ENCODE measurements at regions not wholly inside any gene's neighbourhood (a gene's known extent, or its start where the extent isn't known, plus 50 kb on each side); places are given as distances from the start of the nearest gene placed in this dataset.

- no peak for TF ChIP-seq EZH2 (IDR thresholded peaks at IDR 0.05)
- TF ChIP-seq FOXP2 (optimal IDR thresholded peaks at IDR 0.05; ENCODE audit: control extremely low read depth, extremely low read length, insufficient read depth) = no peak
- TF ChIP-seq POLR2AphosphoS5 (IDR thresholded peaks at IDR 0.05; ENCODE audit: borderline replicate concordance, low read depth, low read length) = no peak
- DNase-seq (ENCODE audit: low read depth, low spot score) = no peak
- no peak overlapping the region for H3K9ac ChIP-seq (ENCODE audit: insufficient read length)
- H3K27ac ChIP-seq = no peak overlapping the region
- H3K4me3 ChIP-seq = no peak overlapping the region
- H3K9me3 ChIP-seq (ENCODE audit: low read depth, low read length) = no peaks in the 10 kb centered on the region
- no peaks in the 10 kb centered on the region for H3K36me3 ChIP-seq (ENCODE audit: insufficient read depth, low read length)
Measured at GRCh38 chr10:21171197-21171935, 274.3 kb upstream of the NEBL start.

DNA sequence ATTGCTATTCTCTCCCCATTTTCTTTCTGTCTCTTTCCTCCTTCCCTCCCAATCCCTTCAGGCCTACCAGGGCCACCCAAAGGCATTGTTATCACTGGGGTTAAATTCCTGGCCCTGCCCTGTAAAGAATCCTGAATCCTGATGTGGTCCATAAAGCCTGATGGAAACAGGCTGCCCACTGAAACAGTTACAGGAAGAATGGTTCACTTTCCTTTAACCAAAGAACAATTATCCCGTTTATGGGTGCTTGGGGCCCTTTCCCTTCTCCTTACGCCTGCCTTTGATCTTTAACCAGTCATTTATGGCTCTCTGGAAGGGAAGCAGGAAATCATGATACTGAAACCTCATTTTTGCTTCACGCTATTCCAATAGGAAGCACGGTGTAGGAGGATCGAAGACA is 273.1 kb upstream of the NEBL start:
- Histone ChIP-seq H3K27ac (no peak overlapping the region), H3K9ac (ENCODE audit: insufficient read length) (no peak overlapping the region), H3K36me3 (ENCODE audit: insufficient read depth, low read length) (no peaks in the 10 kb centered on the region), H3K4me3 (no peak overlapping the region), H3K9me3 (ENCODE audit: low read depth, low read length) (no peaks in the 10 kb centered on the region)
- no peak for DNase-seq (ENCODE audit: low read depth, low spot score)
- TF ChIP-seq FOXP2 (optimal IDR thresholded peaks at IDR 0.05; ENCODE audit: control extremely low read depth, extremely low read length, insufficient read depth) (no peak), POLR2AphosphoS5 (IDR thresholded peaks at IDR 0.05; ENCODE audit: borderline replicate concordance, low read depth, low read length) (no peak), EZH2 (IDR thresholded peaks at IDR 0.05) (no peak)

GRCh38 chr10:21169271-21169670 is 272.2 kb upstream of the NEBL start:
- DNase-seq (ENCODE audit: low read depth, low spot score) = no peak
- H3K27ac ChIP-seq = no peak overlapping the region
- H3K36me3 ChIP-seq (ENCODE audit: insufficient read depth, low read length) = no peaks in the 10 kb centered on the region
- TF ChIP-seq FOXP2 (optimal IDR thresholded peaks at IDR 0.05; ENCODE audit: control extremely low read depth, extremely low read length, insufficient read depth) (no peak), POLR2AphosphoS5 (IDR thresholded peaks at IDR 0.05; ENCODE audit: borderline replicate concordance, low read depth, low read length) (no peak), EZH2 (IDR thresholded peaks at IDR 0.05) (no peak)
- H3K4me3 ChIP-seq = no peak overlapping the region
- H3K9me3 ChIP-seq (ENCODE audit: low read depth, low read length) = no peaks in the 10 kb centered on the region
- H3K9ac ChIP-seq (ENCODE audit: insufficient read length) = no peak overlapping the region

- no peak for DNase-seq (ENCODE audit: low read depth, low spot score)
- Histone ChIP-seq H3K9ac (ENCODE audit: insufficient read length) (no peak overlapping the region), H3K27ac (no peak overlapping the region), H3K4me3 (no peak overlapping the region), H3K36me3 (ENCODE audit: insufficient read depth, low read length) (no peaks in the 10 kb centered on the region), H3K9me3 (ENCODE audit: low read depth, low read length) (no peaks in the 10 kb centered on the region)
- no peak for TF ChIP-seq EZH2 (IDR thresholded peaks at IDR 0.05)
- no peak for TF ChIP-seq POLR2AphosphoS5 (IDR thresholded peaks at IDR 0.05; ENCODE audit: borderline replicate concordance, low read depth, low read length)
- no peak for TF ChIP-seq FOXP2 (optimal IDR thresholded peaks at IDR 0.05; ENCODE audit: control extremely low read depth, extremely low read length, insufficient read depth)
Measured at GRCh38 chr10:21167288-21168010, 270.3 kb upstream of the NEBL start.

DNA sequence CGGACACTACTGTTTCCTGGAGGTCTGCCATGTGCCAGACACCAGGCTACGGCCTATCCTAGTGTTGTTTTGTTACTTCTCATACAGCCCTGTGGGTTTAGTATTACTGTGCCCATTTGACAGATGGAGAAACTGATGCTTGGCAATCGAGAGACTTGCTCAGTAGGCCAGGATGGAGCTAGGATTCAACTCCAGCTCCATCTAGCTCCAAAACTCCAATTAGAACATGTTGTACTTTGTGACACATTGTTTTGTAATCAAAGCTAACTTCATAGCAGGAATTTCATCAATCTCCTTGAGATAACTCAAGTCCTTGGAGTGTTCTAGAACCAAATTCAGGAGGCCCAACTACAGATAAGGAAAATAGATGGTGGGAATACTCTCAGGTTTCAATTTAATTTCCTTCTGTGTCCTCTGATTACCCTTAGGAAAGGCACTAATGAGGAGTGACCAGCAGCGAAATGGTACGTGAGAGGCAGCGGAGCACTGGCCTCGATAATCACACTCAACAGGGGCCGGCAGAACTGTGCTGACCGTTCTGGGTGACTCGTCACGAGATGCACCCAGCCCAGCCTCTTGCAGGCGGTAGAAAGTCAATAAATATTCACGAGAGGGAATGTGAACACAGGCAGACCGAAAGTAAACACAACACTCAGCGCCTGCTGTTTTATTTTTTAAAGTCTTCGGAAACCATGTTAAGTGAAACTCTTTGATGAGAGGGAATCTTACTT is 269.6 kb upstream of the NEBL start:
- no peak overlapping the region for H3K4me3 ChIP-seq
- no peaks in the 10 kb centered on the region for H3K36me3 ChIP-seq (ENCODE audit: insufficient read depth, low read length)
- no peak overlapping the region for H3K9ac ChIP-seq (ENCODE audit: insufficient read length)
- no peaks in the 10 kb centered on the region for H3K9me3 ChIP-seq (ENCODE audit: low read depth, low read length)
- H3K27ac ChIP-seq = no peak overlapping the region
- no peak for TF ChIP-seq FOXP2 (optimal IDR thresholded peaks at IDR 0.05; ENCODE audit: control extremely low read depth, extremely low read length, insufficient read depth)
- no peak for TF ChIP-seq POLR2AphosphoS5 (IDR thresholded peaks at IDR 0.05; ENCODE audit: borderline replicate concordance, low read depth, low read length)
- TF ChIP-seq EZH2 (IDR thresholded peaks at IDR 0.05) = no peak
- DNase-seq (ENCODE audit: low read depth, low spot score) = no peak

DNA sequence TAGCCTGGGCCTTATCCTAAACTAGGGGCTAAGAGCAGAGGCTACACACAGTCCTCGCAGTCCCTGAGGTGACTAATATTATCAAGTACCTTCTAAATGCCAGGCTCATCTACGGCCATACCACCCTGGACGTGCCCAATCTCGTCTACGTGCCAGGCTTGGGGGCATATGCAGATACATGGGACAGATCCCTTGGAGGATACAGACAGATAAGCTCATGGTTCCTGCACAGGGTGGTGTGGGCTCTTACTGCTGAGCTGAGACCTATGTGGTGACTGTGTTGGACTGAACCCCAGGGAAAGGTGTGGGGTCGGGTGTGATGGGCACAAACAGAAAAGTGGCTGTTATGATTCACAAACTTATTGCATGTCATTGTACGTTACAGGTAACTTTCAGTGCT is 268.4 kb upstream of the NEBL start:
- no peak overlapping the region for H3K9ac ChIP-seq (ENCODE audit: insufficient read length)
- no peak for TF ChIP-seq EZH2 (IDR thresholded peaks at IDR 0.05)
- TF ChIP-seq FOXP2 (optimal IDR thresholded peaks at IDR 0.05; ENCODE audit: control extremely low read depth, extremely low read length, insufficient read depth) = no peak
- TF ChIP-seq POLR2AphosphoS5 (IDR thresholded peaks at IDR 0.05; ENCODE audit: borderline replicate concordance, low read depth, low read length) = no peak
- no peak overlapping the region for H3K4me3 ChIP-seq
- DNase-seq (ENCODE audit: low read depth, low spot score) = no peak
- H3K36me3 ChIP-seq (ENCODE audit: insufficient read depth, low read length) = no peaks in the 10 kb centered on the region
- no peak overlapping the region for H3K27ac ChIP-seq
- no peaks in the 10 kb centered on the region for H3K9me3 ChIP-seq (ENCODE audit: low read depth, low read length)

- DNase-seq (ENCODE audit: low read depth, low spot score) = no peak
- no peak for TF ChIP-seq FOXP2 (optimal IDR thresholded peaks at IDR 0.05; ENCODE audit: control extremely low read depth, extremely low read length, insufficient read depth)
- no peak for TF ChIP-seq POLR2AphosphoS5 (IDR thresholded peaks at IDR 0.05; ENCODE audit: borderline replicate concordance, low read depth, low read length)
- no peak for TF ChIP-seq EZH2 (IDR thresholded peaks at IDR 0.05)
- Histone ChIP-seq H3K9me3 (ENCODE audit: low read depth, low read length) (no peaks in the 10 kb centered on the region), H3K36me3 (ENCODE audit: insufficient read depth, low read length) (no peaks in the 10 kb centered on the region), H3K4me3 (no peak overlapping the region), H3K9ac (ENCODE audit: insufficient read length) (no peak overlapping the region), H3K27ac (no peak overlapping the region)
Measured at GRCh38 chr10:21164687-21165086, 267.6 kb upstream of the NEBL start.

- no peaks in the 10 kb centered on the region for H3K36me3 ChIP-seq (ENCODE audit: insufficient read depth, low read length)
- no peak overlapping the region for H3K27ac ChIP-seq
- TF ChIP-seq EZH2 (IDR thresholded peaks at IDR 0.05) (no peak), FOXP2 (optimal IDR thresholded peaks at IDR 0.05; ENCODE audit: control extremely low read depth, extremely low read length, insufficient read depth) (no peak), POLR2AphosphoS5 (IDR thresholded peaks at IDR 0.05; ENCODE audit: borderline replicate concordance, low read depth, low read length) (no peak)
- H3K9me3 ChIP-seq (ENCODE audit: low read depth, low read length) = no peaks in the 10 kb centered on the region
- H3K4me3 ChIP-seq = no peak overlapping the region
- no peak overlapping the region for H3K9ac ChIP-seq (ENCODE audit: insufficient read length)
- no peak for DNase-seq (ENCODE audit: low read depth, low spot score)
Measured at GRCh38 chr10:21162948-21163347, 265.8 kb upstream of the NEBL start.

Measured in SK-N-MC (cell line).